ENCODE measurements at regions not wholly inside any gene's neighbourhood (a gene's known extent, or its start where the extent isn't known, plus 50 kb on each side); places are given as distances from the start of the nearest gene placed in this dataset.

DNA sequence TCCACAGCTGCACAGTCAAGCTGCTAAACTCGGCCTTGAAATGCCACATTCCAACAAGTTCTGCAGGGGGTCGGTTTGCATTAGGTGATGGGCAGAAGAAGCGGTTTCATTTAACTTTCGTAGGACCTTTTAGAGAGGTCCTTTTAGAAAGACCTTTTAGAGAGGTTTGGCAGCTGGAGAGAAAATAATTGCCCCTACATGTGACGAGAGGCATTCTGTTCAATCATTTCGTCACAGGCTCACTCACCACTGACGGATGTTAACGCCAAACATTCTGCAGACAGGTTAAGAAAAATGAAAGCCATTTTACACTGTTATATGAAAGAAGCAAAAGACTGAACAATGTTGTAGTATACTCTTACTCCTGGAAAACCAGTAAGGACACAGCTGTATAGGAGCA lies 76.5 kb upstream of the ZNF423 start (continued):
- TF ChIP-seq, protein P1, sequence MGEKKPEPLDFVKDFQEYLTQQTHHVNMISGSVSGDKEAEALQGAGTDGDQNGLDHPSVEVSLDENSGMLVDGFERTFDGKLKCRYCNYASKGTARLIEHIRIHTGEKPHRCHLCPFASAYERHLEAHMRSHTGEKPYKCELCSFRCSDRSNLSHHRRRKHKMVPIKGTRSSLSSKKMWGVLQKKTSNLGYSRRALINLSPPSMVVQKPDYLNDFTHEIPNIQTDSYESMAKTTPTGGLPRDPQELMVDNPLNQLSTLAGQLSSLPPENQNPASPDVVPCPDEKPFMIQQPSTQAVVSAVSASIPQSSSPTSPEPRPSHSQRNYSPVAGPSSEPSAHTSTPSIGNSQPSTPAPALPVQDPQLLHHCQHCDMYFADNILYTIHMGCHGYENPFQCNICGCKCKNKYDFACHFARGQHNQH (CRISPR knock-in tag; IDR thresholded peaks at IDR 0.05) = no peak

DNA sequence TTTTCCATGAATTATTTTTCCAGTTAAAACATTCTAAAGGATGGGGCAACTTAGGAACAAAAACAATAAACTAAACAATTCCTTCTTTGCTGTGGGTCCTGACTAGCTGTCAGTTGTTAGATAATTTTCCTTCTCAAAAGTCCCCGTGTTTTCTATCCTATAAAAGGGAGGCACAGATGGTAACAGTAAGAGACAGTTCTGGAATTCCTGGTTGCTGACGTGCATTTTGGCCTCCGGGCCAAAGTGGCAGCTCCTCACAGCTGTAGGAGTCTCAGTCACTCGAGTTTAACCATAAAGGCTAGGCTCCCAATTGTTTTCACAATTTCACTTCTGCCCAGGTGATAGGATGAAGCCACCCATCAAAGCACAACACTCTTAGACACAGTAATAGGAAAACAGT lies 77.0 kb upstream of the ZNF423 start:
- intact Hi-C loops (cut with micrococcal nuclease; ENCODE audit: unreplicated experiment) = no loop called here
- no peak for ATAC-seq

More for the DNA sequence above, 77.0 kb upstream of the ZNF423 start:
- DNase-seq (ENCODE audit: low spot score) (no peak), FAIRE-seq (no peak)
- in situ Hi-C loops (cut with HindIII; ENCODE audit: extremely low pct_ligation_motif_present, low pct_unique_long_range_greater_than_20kb) = no loop called here
- Histone ChIP-seq H3K4me2 (ENCODE audit: low read depth, low read length) (no peak overlapping the region), H3K9ac (ENCODE audit: insufficient read depth, low read depth, low read length) (no peak overlapping the region), H2AFZ (ENCODE audit: low read length) (no peak overlapping the region), H3K27ac (ENCODE audit: extremely low read length, insufficient read depth, low read length) (no peak overlapping the region), H3K27me3 (ENCODE audit: control insufficient read depth in 1 of 2, insufficient read depth in 2 of 2, low read length in 2 of 2) (peaks cover 5 to 59% of the 10 kb centered on the region in 2 experiments), H3K4me1 (ENCODE audit: insufficient read depth, low read length) (peaks cover 14% of the 10 kb centered on the region; the same call in 1 of the 2 replicates), H3K9me3 (ENCODE audit: low read length) (no peaks in the 10 kb centered on the region), H3K79me2 (ENCODE audit: insufficient read depth, low read length) (no peaks in the 10 kb centered on the region), H3K36me3 (replicated peaks in 1 of 2; ENCODE audit: control insufficient read depth in 1 of 2, insufficient read depth in 2 of 2, low read length in 2 of 2) (no peaks in the 10 kb centered on the region), H4K20me1 (ENCODE audit: insufficient read depth, low read length) (no peaks in the 10 kb centered on the region), H3K4me3 (replicated peaks in 1 of 3; ENCODE audit: insufficient read depth in 1 of 3, low read depth in 2 of 3, low read length in 3 of 3) (no peak overlapping the region)
- POLR2A ChIA-PET = no interaction called here
- 13% methylated on average over 4 of the region's 4 CpGs for WGBS (ENCODE audit: low lambda C conversion rate)
- TF ChIP-seq ZNF296 (CRISPR knock-in tag; conservative IDR thresholded peaks at IDR 0.05) (no peak), CCDC6 (CRISPR knock-in tag; IDR thresholded peaks at IDR 0.05) (no peak), NPAS2 (CRISPR knock-in tag; IDR thresholded peaks at IDR 0.05; ENCODE audit: borderline replicate concordance) (no peak), ZNF331 (CRISPR knock-in tag; IDR thresholded peaks at IDR 0.05) (no peak), SP1 (IDR thresholded peaks at IDR 0.05) (no peak), SP1 (CRISPR knock-in tag; IDR thresholded peaks at IDR 0.05) (no peak), GPN1 (CRISPR knock-in tag; IDR thresholded peaks at IDR 0.05; ENCODE audit: borderline replicate concordance) (no peak), MAZ (IDR thresholded peaks at IDR 0.05; ENCODE audit: borderline replicate concordance, low read depth, low read length) (no peak), MAZ (CRISPR knock-in tag; IDR thresholded peaks at IDR 0.05; ENCODE audit: low read depth) (no peak), MED1 (CRISPR knock-in tag; IDR thresholded peaks at IDR 0.05) (no peak), TOE1 (CRISPR knock-in tag; IDR thresholded peaks at IDR 0.05) (no peak), CBX2 (IDR thresholded peaks at IDR 0.05; ENCODE audit: low read depth, low read length) (no peak), CBX2 (CRISPR knock-in tag; IDR thresholded peaks at IDR 0.05; ENCODE audit: low read depth) (no peak), ZNF10 (CRISPR knock-in tag; IDR thresholded peaks at IDR 0.05; ENCODE audit: borderline replicate concordance, low read depth) (no peak), NFYC (CRISPR knock-in tag; IDR thresholded peaks at IDR 0.05) (no peak), KLF6 (CRISPR knock-in tag; IDR thresholded peaks at IDR 0.05) (no peak), SNAI1 (CRISPR knock-in tag; IDR thresholded peaks at IDR 0.05; ENCODE audit: borderline replicate concordance) (no peak), SP2 (CRISPR knock-in tag; IDR thresholded peaks at IDR 0.05) (no peak), RXRA (CRISPR knock-in tag; IDR thresholded peaks at IDR 0.05) (no peak), THYN1 (CRISPR knock-in tag; IDR thresholded peaks at IDR 0.05; ENCODE audit: borderline replicate concordance, low read depth) (no peak)
- TF ChIP-seq, protein P2, sequence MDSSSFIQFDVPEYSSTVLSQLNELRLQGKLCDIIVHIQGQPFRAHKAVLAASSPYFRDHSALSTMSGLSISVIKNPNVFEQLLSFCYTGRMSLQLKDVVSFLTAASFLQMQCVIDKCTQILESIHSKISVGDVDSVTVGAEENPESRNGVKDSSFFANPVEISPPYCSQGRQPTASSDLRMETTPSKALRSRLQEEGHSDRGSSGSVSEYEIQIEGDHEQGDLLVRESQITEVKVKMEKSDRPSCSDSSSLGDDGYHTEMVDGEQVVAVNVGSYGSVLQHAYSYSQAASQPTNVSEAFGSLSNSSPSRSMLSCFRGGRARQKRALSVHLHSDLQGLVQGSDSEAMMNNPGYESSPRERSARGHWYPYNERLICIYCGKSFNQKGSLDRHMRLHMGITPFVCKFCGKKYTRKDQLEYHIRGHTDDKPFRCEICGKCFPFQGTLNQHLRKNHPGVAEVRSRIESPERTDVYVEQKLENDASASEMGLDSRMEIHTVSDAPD (CRISPR knock-in tag; IDR thresholded peaks at IDR 0.05) = no peak
- TF ChIP-seq, protein P3, sequence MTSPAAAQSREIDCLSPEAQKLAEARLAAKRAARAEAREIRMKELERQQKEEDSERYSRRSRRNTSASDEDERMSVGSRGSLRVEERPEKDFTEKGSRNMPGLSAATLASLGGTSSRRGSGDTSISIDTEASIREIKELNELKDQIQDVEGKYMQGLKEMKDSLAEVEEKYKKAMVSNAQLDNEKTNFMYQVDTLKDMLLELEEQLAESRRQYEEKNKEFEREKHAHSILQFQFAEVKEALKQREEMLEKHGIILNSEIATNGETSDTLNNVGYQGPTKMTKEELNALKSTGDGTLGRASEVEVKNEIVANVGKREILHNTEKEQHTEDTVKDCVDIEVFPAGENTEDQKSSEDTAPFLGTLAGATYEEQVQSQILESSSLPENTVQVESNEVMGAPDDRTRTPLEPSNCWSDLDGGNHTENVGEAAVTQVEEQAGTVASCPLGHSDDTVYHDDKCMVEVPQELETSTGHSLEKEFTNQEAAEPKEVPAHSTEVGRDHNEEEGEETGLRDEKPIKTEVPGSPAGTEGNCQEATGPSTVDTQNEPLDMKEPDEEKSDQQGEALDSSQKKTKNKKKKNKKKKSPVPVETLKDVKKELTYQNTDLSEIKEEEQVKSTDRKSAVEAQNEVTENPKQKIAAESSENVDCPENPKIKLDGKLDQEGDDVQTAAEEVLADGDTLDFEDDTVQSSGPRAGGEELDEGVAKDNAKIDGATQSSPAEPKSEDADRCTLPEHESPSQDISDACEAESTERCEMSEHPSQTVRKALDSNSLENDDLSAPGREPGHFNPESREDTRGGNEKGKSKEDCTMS (CRISPR knock-in tag; conservative IDR thresholded peaks at IDR 0.05) = no peak
- no TSS peak for BruUV-seq (replicated peaks)
- CTCF ChIA-PET (ENCODE audit: low intra/inter-chr PET ratio, low total read pairs) = no interaction called here
